ENCODE measurements at regions not wholly inside any gene's neighbourhood (a gene's known extent, or its start where the extent isn't known, plus 50 kb on each side); places are given as distances from the start of the nearest gene placed in this dataset.
"Not testable (repeated sequence)": the region's sequence is repeated elsewhere in the genome, so short reads cannot be mapped to it uniquely, and the experiment has no call there.

DNA sequence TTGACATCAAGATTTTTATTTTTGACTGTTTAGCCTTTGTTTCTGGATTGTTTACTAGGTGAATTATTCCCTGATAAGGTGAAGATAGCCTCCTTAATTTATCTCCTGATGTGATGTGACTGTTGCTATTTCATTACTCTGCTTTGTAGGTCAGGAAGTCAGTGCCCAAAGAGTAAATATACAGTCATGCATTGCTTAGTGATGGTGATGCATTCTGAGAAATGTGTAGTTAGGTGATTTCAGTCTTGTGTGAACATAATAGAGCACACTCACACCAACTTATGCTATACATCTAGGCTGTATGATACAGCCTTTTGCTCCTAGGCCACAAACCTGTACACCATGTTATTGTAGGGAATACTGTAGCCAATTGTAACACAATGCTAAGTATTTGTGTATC, 102.4 kb upstream of the THUMPD2 start:
- no TSS peak for BruUV-seq (replicated peaks)
- Histone ChIP-seq H3K36me3 (ENCODE audit: control insufficient read depth, insufficient read depth, low read length) (no peaks in the 10 kb centered on the region), H3K4me2 (ENCODE audit: low read depth, low read length) (no peak overlapping the region), H3K4ac (ENCODE audit: low read depth, low read length) (no peak overlapping the region), H4K91ac (ENCODE audit: insufficient read depth, low read depth, low read length) (no peak overlapping the region), H2BK20ac (ENCODE audit: low read depth, low read length) (no peak overlapping the region), H2BK120ac (ENCODE audit: low read depth, low read length) (no peak overlapping the region), H3K18ac (ENCODE audit: low read depth, low read length) (no peak overlapping the region), H3K27ac (ENCODE audit: insufficient read depth, low read length) (no peak overlapping the region), H3K4me3 (ENCODE audit: insufficient read depth, low read depth, low read length) (no peak overlapping the region), H2AK5ac (ENCODE audit: low read depth, low read length) (no peak overlapping the region), H3K9ac (ENCODE audit: low read depth, low read length) (no peak overlapping the region), H3K79me1 (ENCODE audit: low read depth in 1 of 2, low read length in 2 of 2) (no peaks in the 10 kb centered on the region), H3K4me1 (ENCODE audit: control insufficient read depth, insufficient read depth, low read length) (no peaks in the 10 kb centered on the region), H2BK15ac (ENCODE audit: low read depth, low read length) (no peak overlapping the region), H3K14ac (replicated peaks; ENCODE audit: low read depth, low read length) (no peak overlapping the region), H3K9me1 (ENCODE audit: insufficient read depth, low read length) (no peaks in the 10 kb centered on the region), H3K23ac (ENCODE audit: low read depth, low read length) (no peak overlapping the region), H2AK9ac (replicated peaks; ENCODE audit: low read depth, low read length, poor library complexity) (no peak overlapping the region), H3K56ac (ENCODE audit: extremely low read depth, insufficient read depth, low read length) (no peak overlapping the region), H4K8ac (ENCODE audit: low read depth in 2 of 2, low read length in 2 of 2) (no peak overlapping the region), H4K20me1 (ENCODE audit: insufficient read depth, low read length) (no peaks in the 10 kb centered on the region), H4K5ac (ENCODE audit: low read depth, low read length) (no peak overlapping the region), H2AFZ (replicated peaks; ENCODE audit: low read length, poor library complexity) (no peak overlapping the region), H2BK5ac (ENCODE audit: low read depth, low read length, poor library complexity, severe bottlenecking) (no peak overlapping the region), H3K9me3 (ENCODE audit: control insufficient read depth, insufficient read depth, low read length) (no peaks in the 10 kb centered on the region), H3K27me3 (ENCODE audit: control insufficient read depth, insufficient read depth, low read length) (no peaks in the 10 kb centered on the region)
- peak; percentile 40 for DNase-seq
- dilution Hi-C loops (cut with HindIII; ENCODE audit: low sequenced_read_pairs, unreplicated experiment) = no loop called here
- intact Hi-C loops (cut with micrococcal nuclease) = no loop called here
- ATAC-seq (ENCODE audit: low read depth) = peak; percentile 40; the same call in 1 of the 2 replicates
- ChIA-PET CTCF (no interaction called here), POLR2A (ENCODE audit: unreplicated experiment) (no interaction called here)
- TF ChIP-seq CHD1 (IDR thresholded peaks at IDR 0.05; ENCODE audit: low read depth, low read length) (no peak), RFX5 (IDR thresholded peaks at IDR 0.05; ENCODE audit: low read depth, low read length) (0 out of 2 replicates have a peak, but pooled peaks have one; percentile 33)
- in situ Hi-C loops (cut with MboI; ENCODE audit: low sequenced_read_pairs) = no loop called here

- ATAC-seq (ENCODE audit: low read depth); H2AFZ ChIP-seq (replicated peaks; ENCODE audit: low read length, poor library complexity); DNase-seq; H2BK20ac ChIP-seq (ENCODE audit: low read depth, low read length); H3K9ac ChIP-seq (ENCODE audit: low read depth, low read length); POLR2A ChIA-PET (ENCODE audit: unreplicated experiment); H4K91ac ChIP-seq (ENCODE audit: insufficient read depth, low read depth, low read length); H2BK5ac ChIP-seq (ENCODE audit: low read depth, low read length, poor library complexity, severe bottlenecking); H2AK5ac ChIP-seq (ENCODE audit: low read depth, low read length); H3K79me1 ChIP-seq (ENCODE audit: low read depth in 1 of 2, low read length in 2 of 2); H3K4me2 ChIP-seq (ENCODE audit: low read depth, low read length); H2AK9ac ChIP-seq (replicated peaks; ENCODE audit: low read depth, low read length, poor library complexity); H3K4ac ChIP-seq (ENCODE audit: low read depth, low read length); H4K8ac ChIP-seq (ENCODE audit: low read depth in 2 of 2, low read length in 2 of 2); H3K56ac ChIP-seq (ENCODE audit: extremely low read depth, insufficient read depth, low read length); H3K9me3 ChIP-seq (ENCODE audit: control insufficient read depth, insufficient read depth, low read length); H4K5ac ChIP-seq (ENCODE audit: low read depth, low read length); in situ Hi-C loops (cut with MboI; ENCODE audit: low sequenced_read_pairs); H3K14ac ChIP-seq (replicated peaks; ENCODE audit: low read depth, low read length); dilution Hi-C loops (cut with HindIII; ENCODE audit: low sequenced_read_pairs, unreplicated experiment); H3K36me3 ChIP-seq (ENCODE audit: control insufficient read depth, insufficient read depth, low read length); H4K20me1 ChIP-seq (ENCODE audit: insufficient read depth, low read length); H3K18ac ChIP-seq (ENCODE audit: low read depth, low read length); H3K27me3 ChIP-seq (ENCODE audit: control insufficient read depth, insufficient read depth, low read length); H2BK15ac ChIP-seq (ENCODE audit: low read depth, low read length); H3K4me1 ChIP-seq (ENCODE audit: control insufficient read depth, insufficient read depth, low read length); BruUV-seq (replicated peaks); H3K9me1 ChIP-seq (ENCODE audit: insufficient read depth, low read length); H3K4me3 ChIP-seq (ENCODE audit: insufficient read depth, low read depth, low read length); intact Hi-C loops (cut with micrococcal nuclease); CTCF ChIA-PET; H2BK120ac ChIP-seq (ENCODE audit: low read depth, low read length); H3K27ac ChIP-seq (ENCODE audit: insufficient read depth, low read length); H3K23ac ChIP-seq (ENCODE audit: low read depth, low read length): not testable (repeated sequence)
- no CpG with 5 or more reads among the region's 2 CpGs for WGBS, 2 experiments (ENCODE audit: extremely low coverage in 2 of 2, insufficient read length in 1 of 2)
These were observed 99.9 kb upstream of the THUMPD2 start for GRCh38 chr2:39879001-39879400.
